Liver (tissue), 8 donors: ENCODE measurements at regions not wholly inside any gene's neighbourhood (a gene's known extent, or its start where the extent isn't known, plus 50 kb on each side); places are given as distances from the start of the nearest gene placed in this dataset.

Experiments used
- DNase-seq: peaks from one replicate; pipeline ENCODE4 v3.0.0-alpha.2; 2017; ENCODE audit warnings: low spot score
- H3K27ac ChIP-seq, 2 donors: one replicate each; pipeline ENCODE4 v1.7.0; 2013; ENCODE audit warnings: inconsistent platforms in 2 of 2, low read length in 2 of 2, control low read depth in 1 of 2, low read depth in 1 of 2, mild to moderate bottlenecking in 1 of 2
- H3K27me3 ChIP-seq, 4 donors: one replicate each; pipeline versions ENCODE4 v1.6.1 to v1.7.0; 2013; ENCODE audit warnings: low read length in 3 of 4, inconsistent platforms in 1 of 4, mild to moderate bottlenecking in 1 of 4, moderate library complexity in 1 of 4; ENCODE audit not compliant: control insufficient read depth in 4 of 4, insufficient read depth in 4 of 4
- H3K36me3 ChIP-seq, 4 donors: one replicate each; pipeline versions ENCODE4 v1.6.1 to v1.7.0; 2013; ENCODE audit warnings: low read length in 3 of 4, mild to moderate bottlenecking in 3 of 4, low read depth in 1 of 4, moderate library complexity in 1 of 4; ENCODE audit not compliant: control insufficient read depth in 4 of 4, insufficient read depth in 3 of 4
- H3K4me1 ChIP-seq, 4 donors: one replicate each; pipeline versions ENCODE4 v1.6.1 to v1.7.0; 2013; ENCODE audit warnings: low read length in 3 of 4, mild to moderate bottlenecking in 3 of 4, moderate library complexity in 1 of 4; ENCODE audit not compliant: control insufficient read depth in 4 of 4, insufficient read depth in 4 of 4
- H3K4me3 ChIP-seq, 3 donors: one replicate each; pipeline versions ENCODE4 v1.6.1 to v1.7.0; 2013; ENCODE audit warnings: low read length in 3 of 3, control low read depth in 1 of 3, low read depth in 1 of 3, mild to moderate bottlenecking in 1 of 3
- H3K9ac ChIP-seq, 2 donors: one replicate each; pipeline ENCODE4 v1.7.0; 2013; ENCODE audit warnings: low read length in 2 of 2, mild to moderate bottlenecking in 2 of 2, moderate library complexity in 2 of 2, control low read depth in 1 of 2, low read depth in 1 of 2
- H3K9me3 ChIP-seq, 4 donors: one replicate each; pipeline versions ENCODE4 v1.6.1 to v1.7.0; 2013; ENCODE audit warnings: low read length in 3 of 4; ENCODE audit not compliant: control insufficient read depth in 4 of 4
- EGR1 ChIP-seq, 2 donors: IDR thresholded peaks; 2 replicates each; pipeline ENCODE4 v1.6.1; 2016 to 2018; ENCODE audit warnings: antibody characterized with exemption in 2 of 2, low read depth in 2 of 2
- FOXA2 ChIP-seq: IDR thresholded peaks from 2 replicates; pipeline ENCODE4 v1.6.1; 2016; ENCODE audit warnings: antibody characterized with exemption
- GABPA ChIP-seq, 2 donors: IDR thresholded peaks in 1 of 2; conservative IDR thresholded peaks in 1 of 2; 2 replicates each; pipeline ENCODE4 v1.6.1; 2016; ENCODE audit warnings: antibody characterized with exemption in 2 of 2, mild to moderate bottlenecking in 1 of 2, moderate library complexity in 1 of 2
- HNF4A ChIP-seq, 2 donors: conservative IDR thresholded peaks; 2 replicates each; pipeline ENCODE4 v1.6.1; 2016; ENCODE audit warnings: antibody characterized with exemption in 2 of 2, mild to moderate bottlenecking in 2 of 2
- NR2F2 ChIP-seq: IDR thresholded peaks from 2 replicates; pipeline ENCODE4 v1.6.1; 2016; ENCODE audit warnings: antibody characterized with exemption
- RAD21 ChIP-seq, 2 donors: IDR thresholded peaks; 2 replicates each; pipeline ENCODE4 v1.6.1; 2016; ENCODE audit warnings: antibody characterized with exemption in 2 of 2, mild to moderate bottlenecking in 2 of 2
- RXRA ChIP-seq, 2 donors: IDR thresholded peaks; 2 replicates each; pipeline ENCODE4 v1.6.1; 2017 to 2018; ENCODE audit warnings: antibody characterized with exemption in 2 of 2, mild to moderate bottlenecking in 1 of 2
- SP1 ChIP-seq: IDR thresholded peaks from 2 replicates; pipeline ENCODE4 v1.6.1; 2018; ENCODE audit warnings: antibody characterized with exemption, mild to moderate bottlenecking
- YY1 ChIP-seq: IDR thresholded peaks from 2 replicates; pipeline ENCODE4 v1.6.1; 2016; ENCODE audit warnings: antibody characterized with exemption, mild to moderate bottlenecking
- WGBS: extraction: QIAGEN DNeasy Blood & Tissue Kit; methylation state at CpG from one replicate; pipeline ENCODE4 v1.1.7; 2013; 5-methylcytosine and 5-hydroxymethylcytosine counted together
- TF ChIP-seq, protein P1 (sequence below): IDR thresholded peaks from 2 replicates; pipeline ENCODE4 v1.6.1; 2016; ENCODE audit warnings: antibody characterized with exemption
- TF ChIP-seq, protein P2 (sequence below): fragments of 150-350 bp; IDR thresholded peaks from 2 replicates; pipeline ENCODE4 v1.5.1; 2017; ENCODE audit warnings: improper control_type of control experiment, low read depth, low read length; ENCODE audit not compliant: missing input control
- TF ChIP-seq, protein P3 (sequence below): IDR thresholded peaks from 2 replicates; pipeline ENCODE4 v1.6.1; 2016; ENCODE audit warnings: antibody characterized with exemption, mild to moderate bottlenecking
- TF ChIP-seq, protein P4 (sequence below): IDR thresholded peaks from 2 replicates; pipeline ENCODE4 v1.6.1; 2016; ENCODE audit warnings: antibody characterized with exemption
- donor health status: healthy.
- donor health status: healthy.
- donor health status: healthy.
- donor health status: healthy.
- donor health status: healthy.

DNA sequence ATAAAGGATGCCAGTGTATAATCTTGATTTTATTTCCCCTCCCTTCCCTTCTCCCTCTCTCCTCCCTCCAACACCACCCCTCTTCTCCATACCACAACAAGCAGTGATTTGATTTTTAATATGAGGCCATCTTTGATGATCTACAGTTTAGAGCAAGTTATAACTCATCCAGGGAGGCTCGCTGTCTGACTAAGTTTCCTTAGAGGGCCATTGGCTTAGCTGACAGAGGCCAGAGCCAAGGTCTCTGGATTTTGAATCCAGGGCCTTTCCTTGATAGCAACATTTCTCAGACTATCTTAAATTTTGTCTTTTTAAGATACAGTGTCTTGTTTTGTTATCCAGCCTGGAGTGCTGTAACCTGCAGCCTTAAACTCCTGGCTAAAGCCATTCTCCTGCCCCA, 431.0 kb upstream of the USP24 start:
- no peaks in the 10 kb centered on the region for H3K4me1 ChIP-seq
- H3K9ac ChIP-seq = no peak overlapping the region
- TF ChIP-seq YY1 = no peak
- TF ChIP-seq, protein P1, sequence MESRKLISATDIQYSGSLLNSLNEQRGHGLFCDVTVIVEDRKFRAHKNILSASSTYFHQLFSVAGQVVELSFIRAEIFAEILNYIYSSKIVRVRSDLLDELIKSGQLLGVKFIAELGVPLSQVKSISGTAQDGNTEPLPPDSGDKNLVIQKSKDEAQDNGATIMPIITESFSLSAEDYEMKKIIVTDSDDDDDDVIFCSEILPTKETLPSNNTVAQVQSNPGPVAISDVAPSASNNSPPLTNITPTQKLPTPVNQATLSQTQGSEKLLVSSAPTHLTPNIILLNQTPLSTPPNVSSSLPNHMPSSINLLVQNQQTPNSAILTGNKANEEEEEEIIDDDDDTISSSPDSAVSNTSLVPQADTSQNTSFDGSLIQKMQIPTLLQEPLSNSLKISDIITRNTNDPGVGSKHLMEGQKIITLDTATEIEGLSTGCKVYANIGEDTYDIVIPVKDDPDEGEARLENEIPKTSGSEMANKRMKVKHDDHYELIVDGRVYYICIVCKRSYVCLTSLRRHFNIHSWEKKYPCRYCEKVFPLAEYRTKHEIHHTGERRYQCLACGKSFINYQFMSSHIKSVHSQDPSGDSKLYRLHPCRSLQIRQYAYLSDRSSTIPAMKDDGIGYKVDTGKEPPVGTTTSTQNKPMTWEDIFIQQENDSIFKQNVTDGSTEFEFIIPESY = no peak
- no peak for DNase-seq
- no peak overlapping the region for H3K27ac ChIP-seq
- no peak overlapping the region for H3K4me3 ChIP-seq
- H3K36me3 ChIP-seq = no peaks in the 10 kb centered on the region
- no peaks in the 10 kb centered on the region for H3K9me3 ChIP-seq
- 100% methylated on average over 1 of the region's 1 CpG for WGBS
- no peaks in the 10 kb centered on the region for H3K27me3 ChIP-seq

DNA sequence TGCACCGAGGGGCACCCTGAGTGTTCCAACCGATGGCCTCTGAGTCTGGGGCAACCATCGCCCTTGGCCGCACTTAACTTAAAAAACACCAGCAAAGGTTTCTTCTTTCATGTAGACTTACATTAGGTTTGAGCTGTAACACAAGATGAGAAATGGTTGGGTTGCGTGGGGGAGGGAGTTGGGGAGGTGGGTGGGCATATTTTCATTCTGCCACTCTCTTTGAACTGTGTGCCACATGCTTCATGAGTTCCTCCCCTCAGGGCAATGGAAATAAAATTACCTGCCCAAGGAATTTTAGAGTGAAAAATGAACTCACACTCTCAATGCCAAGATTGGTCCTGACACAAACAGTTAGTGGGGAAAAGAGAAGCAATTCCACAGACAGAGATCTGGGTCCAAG, 430.1 kb upstream of the USP24 start:
- no peaks in the 10 kb centered on the region for H3K27me3 ChIP-seq
- H3K4me1 ChIP-seq = no peaks in the 10 kb centered on the region
- 90% methylated on average over 5 of the region's 5 CpGs for WGBS

More for the DNA sequence above, 430.1 kb upstream of the USP24 start:
- Histone ChIP-seq H3K27ac (no peak overlapping the region), H3K9ac (no peak overlapping the region), H3K9me3 (no peaks in the 10 kb centered on the region), H3K4me3 (no peak overlapping the region), H3K36me3 (no peaks in the 10 kb centered on the region)
- no peak for DNase-seq
- TF ChIP-seq, protein P1 = no peak
- TF ChIP-seq SP1 (no peak), NR2F2 (no peak), EGR1 (IDR thresholded peaks at IDR 0.05; ENCODE audit: low read depth in 2 of 2) (no peak), FOXA2 (no peak), GABPA (IDR thresholded peaks at IDR 0.05 in 1 of 2, conservative IDR thresholded peaks at IDR 0.05 in 1 of 2) (no peak), HNF4A (conservative IDR thresholded peaks at IDR 0.05) (no peak), RXRA (IDR thresholded peaks at IDR 0.05) (no peak), RAD21 (IDR thresholded peaks at IDR 0.05) (no peak)
- TF ChIP-seq, protein P2, sequence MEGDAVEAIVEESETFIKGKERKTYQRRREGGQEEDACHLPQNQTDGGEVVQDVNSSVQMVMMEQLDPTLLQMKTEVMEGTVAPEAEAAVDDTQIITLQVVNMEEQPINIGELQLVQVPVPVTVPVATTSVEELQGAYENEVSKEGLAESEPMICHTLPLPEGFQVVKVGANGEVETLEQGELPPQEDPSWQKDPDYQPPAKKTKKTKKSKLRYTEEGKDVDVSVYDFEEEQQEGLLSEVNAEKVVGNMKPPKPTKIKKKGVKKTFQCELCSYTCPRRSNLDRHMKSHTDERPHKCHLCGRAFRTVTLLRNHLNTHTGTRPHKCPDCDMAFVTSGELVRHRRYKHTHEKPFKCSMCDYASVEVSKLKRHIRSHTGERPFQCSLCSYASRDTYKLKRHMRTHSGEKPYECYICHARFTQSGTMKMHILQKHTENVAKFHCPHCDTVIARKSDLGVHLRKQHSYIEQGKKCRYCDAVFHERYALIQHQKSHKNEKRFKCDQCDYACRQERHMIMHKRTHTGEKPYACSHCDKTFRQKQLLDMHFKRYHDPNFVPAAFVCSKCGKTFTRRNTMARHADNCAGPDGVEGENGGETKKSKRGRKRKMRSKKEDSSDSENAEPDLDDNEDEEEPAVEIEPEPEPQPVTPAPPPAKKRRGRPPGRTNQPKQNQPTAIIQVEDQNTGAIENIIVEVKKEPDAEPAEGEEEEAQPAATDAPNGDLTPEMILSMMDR = no peak
- TF ChIP-seq, protein P3, sequence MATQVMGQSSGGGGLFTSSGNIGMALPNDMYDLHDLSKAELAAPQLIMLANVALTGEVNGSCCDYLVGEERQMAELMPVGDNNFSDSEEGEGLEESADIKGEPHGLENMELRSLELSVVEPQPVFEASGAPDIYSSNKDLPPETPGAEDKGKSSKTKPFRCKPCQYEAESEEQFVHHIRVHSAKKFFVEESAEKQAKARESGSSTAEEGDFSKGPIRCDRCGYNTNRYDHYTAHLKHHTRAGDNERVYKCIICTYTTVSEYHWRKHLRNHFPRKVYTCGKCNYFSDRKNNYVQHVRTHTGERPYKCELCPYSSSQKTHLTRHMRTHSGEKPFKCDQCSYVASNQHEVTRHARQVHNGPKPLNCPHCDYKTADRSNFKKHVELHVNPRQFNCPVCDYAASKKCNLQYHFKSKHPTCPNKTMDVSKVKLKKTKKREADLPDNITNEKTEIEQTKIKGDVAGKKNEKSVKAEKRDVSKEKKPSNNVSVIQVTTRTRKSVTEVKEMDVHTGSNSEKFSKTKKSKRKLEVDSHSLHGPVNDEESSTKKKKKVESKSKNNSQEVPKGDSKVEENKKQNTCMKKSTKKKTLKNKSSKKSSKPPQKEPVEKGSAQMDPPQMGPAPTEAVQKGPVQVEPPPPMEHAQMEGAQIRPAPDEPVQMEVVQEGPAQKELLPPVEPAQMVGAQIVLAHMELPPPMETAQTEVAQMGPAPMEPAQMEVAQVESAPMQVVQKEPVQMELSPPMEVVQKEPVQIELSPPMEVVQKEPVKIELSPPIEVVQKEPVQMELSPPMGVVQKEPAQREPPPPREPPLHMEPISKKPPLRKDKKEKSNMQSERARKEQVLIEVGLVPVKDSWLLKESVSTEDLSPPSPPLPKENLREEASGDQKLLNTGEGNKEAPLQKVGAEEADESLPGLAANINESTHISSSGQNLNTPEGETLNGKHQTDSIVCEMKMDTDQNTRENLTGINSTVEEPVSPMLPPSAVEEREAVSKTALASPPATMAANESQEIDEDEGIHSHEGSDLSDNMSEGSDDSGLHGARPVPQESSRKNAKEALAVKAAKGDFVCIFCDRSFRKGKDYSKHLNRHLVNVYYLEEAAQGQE = no peak
- TF ChIP-seq, protein P4, sequence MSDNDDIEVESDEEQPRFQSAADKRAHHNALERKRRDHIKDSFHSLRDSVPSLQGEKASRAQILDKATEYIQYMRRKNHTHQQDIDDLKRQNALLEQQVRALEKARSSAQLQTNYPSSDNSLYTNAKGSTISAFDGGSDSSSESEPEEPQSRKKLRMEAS = no peak
